HUDEP-2 (cell line): ENCODE measurements at regions not wholly inside any gene's neighbourhood (a gene's known extent, or its start where the extent isn't known, plus 50 kb on each side); places are given as distances from the start of the nearest gene placed in this dataset.

ENCODE experiments used
- DNase-seq, 76 experiments: peaks; one replicate each; lab custom pipeline; 2025; ENCODE audit not compliant: unreplicated experiment in 76 of 76; lab: John Stamatoyannopoulos, UW

- no peak for DNase-seq
Observed at GRCh38 chr10:29395409-29395808, 106.5 kb downstream of the LYZL1 start.

DNA sequence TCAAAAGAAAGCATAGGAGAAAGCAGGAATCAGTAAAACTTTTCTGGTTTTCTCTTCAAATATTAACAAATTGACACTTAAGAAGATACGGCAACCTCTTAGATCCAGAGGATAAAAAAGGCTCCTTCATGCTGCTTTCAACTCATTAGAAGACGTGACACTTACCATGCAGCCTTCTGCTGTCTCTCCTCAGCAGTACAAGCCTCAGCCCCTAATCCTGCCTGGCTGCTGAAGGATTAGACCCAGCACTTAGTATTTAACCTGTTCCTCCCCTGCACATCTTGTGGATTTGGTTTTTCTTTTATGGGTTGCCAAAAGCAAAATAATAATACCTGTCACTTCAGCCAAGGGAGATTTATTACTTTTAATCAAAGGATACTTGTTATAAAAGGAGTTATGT, 108.4 kb downstream of the LYZL1 start:
- DNase-seq = no peak

GRCh38 chr10:29403208-29403607, 114.3 kb downstream of the LYZL1 start:
- no peak for DNase-seq

DNA sequence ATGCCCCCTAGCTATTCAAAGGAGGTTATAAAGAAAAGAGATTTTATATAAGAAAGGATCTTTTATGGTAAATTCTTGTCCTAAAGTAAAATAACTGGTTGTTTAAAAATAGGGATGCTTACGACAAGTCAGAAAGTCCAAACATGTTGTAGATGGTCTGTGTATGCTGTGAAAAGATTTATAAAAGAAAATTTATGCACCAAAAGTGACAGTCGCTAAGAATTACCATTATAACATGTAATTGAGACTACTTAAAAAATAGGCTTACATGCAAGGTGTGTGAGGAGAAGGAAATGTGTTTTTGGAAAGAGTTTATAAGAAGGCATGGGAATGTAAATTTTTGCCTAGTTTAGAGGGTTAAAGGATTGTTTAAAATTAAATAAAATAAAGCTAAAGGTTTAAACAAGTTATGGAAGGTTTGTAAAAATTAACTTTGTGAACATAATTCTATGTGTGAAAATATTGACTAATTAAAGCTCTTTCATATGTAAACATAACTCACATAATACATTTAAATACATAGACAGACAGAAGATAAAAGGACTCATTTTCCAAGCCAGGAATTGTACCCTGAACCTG, 118.5 kb downstream of the LYZL1 start:
- DNase-seq = no peak
